Calu3 (cell line): ENCODE measurements at regions not wholly inside any gene's neighbourhood (a gene's known extent, or its start where the extent isn't known, plus 50 kb on each side); places are given as distances from the start of the nearest gene placed in this dataset.

ENCODE experiments used
- BruUV-seq: library from RNA; stranded (reverse); fragments of 400-500 nt; replicated peaks from 2 replicates; lab custom pipeline; 2021; lab: Mats Ljungman, UMichigan
- CTCF ChIA-PET: fragments of 300-600 bp; sonication (Branson Sonifier 250); formaldehyde crosslinking; loops from one replicate; lab custom pipeline; 2022; ENCODE audit warnings: antibody characterized with exemption; lab: Charles Lee
- DNase-seq: peaks from one replicate; pipeline ENCODE4 v3.0.0; 2022
- H3K27ac Mint-ChIP-seq: one replicate; pipeline ENCODE4 v1.8.0; 2022; ENCODE audit warnings: mixed read lengths; ENCODE audit not compliant: unreplicated experiment
- H3K27me3 Mint-ChIP-seq: one replicate; pipeline ENCODE4 v1.8.0; 2022; ENCODE audit warnings: mixed read lengths; ENCODE audit not compliant: unreplicated experiment
- H3K36me3 Mint-ChIP-seq: one replicate; pipeline ENCODE4 v1.8.0; 2022; ENCODE audit warnings: mild to moderate bottlenecking, moderate library complexity, mixed read lengths; ENCODE audit not compliant: insufficient read depth, unreplicated experiment
- H3K4me1 Mint-ChIP-seq: one replicate; pipeline ENCODE4 v1.8.0; 2022; ENCODE audit warnings: mild to moderate bottlenecking, low read depth, mixed read lengths; ENCODE audit not compliant: unreplicated experiment
- H3K4me3 Mint-ChIP-seq: one replicate; pipeline ENCODE4 v1.8.0; 2022; ENCODE audit warnings: mild to moderate bottlenecking, low read depth, moderate library complexity, mixed read lengths; ENCODE audit not compliant: unreplicated experiment
- H3K9me3 Mint-ChIP-seq: one replicate; pipeline ENCODE4 v1.8.0; 2022; ENCODE audit warnings: low read depth, mixed read lengths; ENCODE audit not compliant: unreplicated experiment
- intact Hi-C: fragments of 100-400 bp; cut with micrococcal nuclease; formaldehyde crosslinking; loops from one replicate; pipeline ENCODE4 v1.10.0; 2022; ENCODE audit not compliant: unreplicated experiment
- TF ChIP-seq, protein P1 (sequence below): fragments of 200-600 bp; IDR thresholded peaks from one replicate; pipeline ENCODE4 v1.8.0; 2022; ENCODE audit warnings: antibody characterized with exemption; ENCODE audit not compliant: unreplicated experiment

DNA sequence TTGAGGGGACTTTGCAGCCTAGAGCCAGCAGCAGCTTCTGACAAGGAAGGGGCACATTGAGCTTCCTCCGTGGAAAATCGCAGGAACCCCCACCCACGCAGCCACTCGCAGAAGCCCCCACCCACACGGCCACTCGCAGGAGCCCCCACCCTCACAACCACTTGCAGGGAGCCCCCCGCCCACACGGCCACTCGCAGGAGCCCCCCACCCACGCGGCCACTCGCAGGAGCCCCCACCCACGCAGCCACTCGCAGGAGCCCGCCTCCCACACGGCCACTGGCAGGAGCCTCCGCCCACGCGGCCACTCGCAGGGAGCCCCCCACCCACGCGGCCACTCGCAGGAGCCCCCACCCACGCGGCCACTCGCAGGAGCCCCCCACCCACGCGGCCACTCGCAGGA is 228.4 kb upstream of the CDH4 start:
- DNase-seq, result no peak
- intact Hi-C loops, result no loop called here
- TF ChIP-seq, protein P1, sequence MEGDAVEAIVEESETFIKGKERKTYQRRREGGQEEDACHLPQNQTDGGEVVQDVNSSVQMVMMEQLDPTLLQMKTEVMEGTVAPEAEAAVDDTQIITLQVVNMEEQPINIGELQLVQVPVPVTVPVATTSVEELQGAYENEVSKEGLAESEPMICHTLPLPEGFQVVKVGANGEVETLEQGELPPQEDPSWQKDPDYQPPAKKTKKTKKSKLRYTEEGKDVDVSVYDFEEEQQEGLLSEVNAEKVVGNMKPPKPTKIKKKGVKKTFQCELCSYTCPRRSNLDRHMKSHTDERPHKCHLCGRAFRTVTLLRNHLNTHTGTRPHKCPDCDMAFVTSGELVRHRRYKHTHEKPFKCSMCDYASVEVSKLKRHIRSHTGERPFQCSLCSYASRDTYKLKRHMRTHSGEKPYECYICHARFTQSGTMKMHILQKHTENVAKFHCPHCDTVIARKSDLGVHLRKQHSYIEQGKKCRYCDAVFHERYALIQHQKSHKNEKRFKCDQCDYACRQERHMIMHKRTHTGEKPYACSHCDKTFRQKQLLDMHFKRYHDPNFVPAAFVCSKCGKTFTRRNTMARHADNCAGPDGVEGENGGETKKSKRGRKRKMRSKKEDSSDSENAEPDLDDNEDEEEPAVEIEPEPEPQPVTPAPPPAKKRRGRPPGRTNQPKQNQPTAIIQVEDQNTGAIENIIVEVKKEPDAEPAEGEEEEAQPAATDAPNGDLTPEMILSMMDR, result no peak
- no peaks in the 10 kb centered on the region for H3K36me3 Mint-ChIP-seq
- no peak overlapping the region for H3K27ac Mint-ChIP-seq
- peaks cover 10% of the 10 kb centered on the region for H3K9me3 Mint-ChIP-seq
- CTCF ChIA-PET, result no interaction called here
- no peaks in the 10 kb centered on the region for H3K27me3 Mint-ChIP-seq
- no peak overlapping the region for H3K4me3 Mint-ChIP-seq
- H3K4me1 Mint-ChIP-seq, result no peaks in the 10 kb centered on the region
- BruUV-seq, result no TSS peak

DNA sequence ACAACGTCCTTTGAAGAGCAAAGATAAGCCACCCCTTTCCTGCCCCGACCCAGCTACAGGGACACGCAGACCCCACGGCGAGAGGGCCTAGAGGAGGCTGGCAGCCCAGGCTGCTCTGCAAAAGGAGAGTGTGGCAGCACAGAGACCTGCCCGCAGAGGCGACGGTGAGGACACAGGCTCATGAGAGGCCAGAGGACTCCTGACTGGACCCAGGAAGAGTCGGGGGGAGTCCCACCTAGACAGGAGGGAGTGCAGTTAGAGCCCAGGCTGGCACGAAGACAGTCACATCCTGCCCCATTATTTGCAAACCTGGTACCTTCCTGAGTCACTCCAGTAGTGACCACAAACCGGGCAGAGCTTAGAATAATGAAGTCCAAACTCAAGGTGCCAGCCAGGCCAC is 227.7 kb upstream of the CDH4 start:
- CTCF ChIA-PET, result no interaction called here
- Mint-ChIP-seq H3K4me3 (no peak overlapping the region), H3K9me3 (peaks cover 8% of the 10 kb centered on the region), H3K36me3 (no peaks in the 10 kb centered on the region), H3K27ac (no peak overlapping the region), H3K4me1 (no peaks in the 10 kb centered on the region), H3K27me3 (no peaks in the 10 kb centered on the region)
- no TSS peak for BruUV-seq
- no peak for DNase-seq
- TF ChIP-seq, protein P1, result no peak
- intact Hi-C loops, result no loop called here

DNA sequence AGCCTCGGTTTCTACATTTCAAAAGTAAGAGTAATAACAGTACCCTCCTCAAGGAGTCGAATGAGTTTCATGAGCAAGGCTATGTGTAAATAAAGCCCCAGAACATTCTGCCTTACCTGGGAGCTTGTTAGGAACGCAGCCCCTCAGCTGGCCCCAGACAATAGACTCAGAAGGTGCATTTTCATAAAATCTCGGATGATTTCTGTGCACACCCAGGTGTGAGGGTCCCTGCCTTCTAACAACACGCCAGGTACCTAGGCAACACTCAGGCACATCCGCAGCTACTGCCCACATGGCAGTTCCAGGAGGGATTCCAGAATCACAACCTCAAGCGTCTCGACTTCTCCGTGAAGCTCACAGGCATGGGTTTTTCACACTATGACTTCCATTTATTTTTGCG is 226.5 kb upstream of the CDH4 start:
- no peaks in the 10 kb centered on the region for H3K27me3 Mint-ChIP-seq
- no peak overlapping the region for H3K4me3 Mint-ChIP-seq
- intact Hi-C loops, result no loop called here
- TF ChIP-seq, protein P1, result no peak
- CTCF ChIA-PET, result no interaction called here
- H3K4me1 Mint-ChIP-seq, result no peaks in the 10 kb centered on the region
- no TSS peak for BruUV-seq
- no peaks in the 10 kb centered on the region for H3K36me3 Mint-ChIP-seq
- no peak overlapping the region for H3K27ac Mint-ChIP-seq
- DNase-seq, result no peak
- H3K9me3 Mint-ChIP-seq, result peaks cover 12% of the 10 kb centered on the region

DNA sequence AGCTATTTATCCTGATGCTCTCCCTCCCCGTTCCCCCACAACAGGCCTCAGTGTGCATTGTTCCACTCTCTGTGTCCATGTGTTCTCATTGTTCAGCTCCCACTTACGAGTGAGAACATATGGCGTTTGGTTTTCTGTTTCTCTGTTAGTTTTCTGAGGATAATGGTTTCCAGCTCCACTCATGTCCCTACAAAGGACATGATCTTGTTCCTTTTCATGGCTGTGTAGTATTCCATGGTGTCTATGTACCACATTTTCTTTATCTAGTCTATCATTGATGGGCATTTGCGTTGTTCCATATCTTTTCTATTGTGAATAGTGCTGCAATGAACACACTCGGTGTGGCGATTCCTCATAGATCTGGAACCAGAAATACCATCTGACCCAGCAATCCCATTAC is 225.9 kb upstream of the CDH4 start:
- no peaks in the 10 kb centered on the region for H3K27me3 Mint-ChIP-seq
- no TSS peak for BruUV-seq
- H3K4me3 Mint-ChIP-seq, result no peak overlapping the region
- TF ChIP-seq, protein P1, result no peak
- H3K9me3 Mint-ChIP-seq, result peaks cover 12% of the 10 kb centered on the region
- no peak for DNase-seq
- CTCF ChIA-PET, result no interaction called here
- H3K36me3 Mint-ChIP-seq, result no peaks in the 10 kb centered on the region
- no peaks in the 10 kb centered on the region for H3K4me1 Mint-ChIP-seq
- intact Hi-C loops, result no loop called here
- H3K27ac Mint-ChIP-seq, result no peak overlapping the region
